Right renal pelvis (tissue), 4 donors: ENCODE measurements at regions not wholly inside any gene's neighbourhood (a gene's known extent, or its start where the extent isn't known, plus 50 kb on each side); places are given as distances from the start of the nearest gene placed in this dataset.

Experiments used
- DNase-seq, 4 donors: peaks; one replicate each; pipeline ENCODE4 v3.0.0-alpha.2; 2013; ENCODE audit warnings: low read depth in 4 of 4, low spot score in 3 of 4, missing footprints in 1 of 4

DNA sequence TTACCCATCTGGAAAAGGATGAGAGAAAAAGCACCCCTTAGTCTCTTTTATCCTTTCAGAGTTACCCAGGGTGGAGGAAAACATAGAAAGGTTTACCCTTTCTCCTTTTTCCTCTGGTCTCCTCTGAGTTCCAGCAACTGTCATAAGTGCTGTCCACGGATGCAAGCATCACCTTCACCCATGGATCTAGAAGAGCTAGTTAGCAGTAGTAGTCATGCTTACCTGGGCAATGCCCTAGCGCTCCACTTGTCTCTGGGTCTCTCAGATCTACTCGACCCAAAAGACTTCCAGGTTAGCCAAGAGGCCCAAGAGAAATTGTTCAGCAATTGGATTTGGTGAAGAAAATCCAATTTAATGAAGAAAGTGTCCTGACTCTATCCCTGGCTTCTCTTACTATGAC, 656.2 kb upstream of the PTPRD start:
- DNase-seq: no peak

- no peak for DNase-seq
These were observed 662.4 kb upstream of the PTPRD start for GRCh38 chr9:11275158-11275695.

GRCh38 chr9:11312966-11313365, 700.2 kb upstream of the PTPRD start:
- DNase-seq: peak in 3 of 4 donors; percentile 1 to 25 (median 15)

GRCh38 chr9:11318946-11319345, 706.1 kb upstream of the PTPRD start:
- no peak for DNase-seq

GRCh38 chr9:11319538-11319937, 706.7 kb upstream of the PTPRD start:
- DNase-seq: peak in 2 of 4 donors; percentile 2 to 3

DNA sequence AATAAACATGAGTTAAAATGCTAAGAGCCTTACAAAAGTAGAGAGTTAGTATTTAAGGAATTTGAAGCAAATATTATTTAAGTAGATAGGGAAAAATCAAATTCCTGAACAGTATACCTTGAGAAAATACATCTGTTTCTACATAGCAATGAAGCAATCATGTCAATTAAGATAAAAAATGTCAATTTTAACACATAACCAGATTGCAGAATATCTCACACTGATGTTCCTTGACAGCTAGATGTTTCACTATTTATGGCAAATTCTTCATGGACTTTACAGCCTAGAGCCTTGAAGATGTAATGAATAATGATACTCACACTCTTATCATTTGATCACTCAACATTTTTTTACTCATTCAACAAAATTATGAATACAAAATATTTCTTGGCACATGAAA, 708.2 kb upstream of the PTPRD start:
- DNase-seq: no peak

- no peak for DNase-seq
These were observed 710.7 kb upstream of the PTPRD start for GRCh38 chr9:11323457-11323856.

GRCh38 chr9:11326231-11326630, 713.4 kb upstream of the PTPRD start:
- DNase-seq: no peak

- no peak for DNase-seq
These were observed 715.5 kb upstream of the PTPRD start for GRCh38 chr9:11328326-11328725.

DNA sequence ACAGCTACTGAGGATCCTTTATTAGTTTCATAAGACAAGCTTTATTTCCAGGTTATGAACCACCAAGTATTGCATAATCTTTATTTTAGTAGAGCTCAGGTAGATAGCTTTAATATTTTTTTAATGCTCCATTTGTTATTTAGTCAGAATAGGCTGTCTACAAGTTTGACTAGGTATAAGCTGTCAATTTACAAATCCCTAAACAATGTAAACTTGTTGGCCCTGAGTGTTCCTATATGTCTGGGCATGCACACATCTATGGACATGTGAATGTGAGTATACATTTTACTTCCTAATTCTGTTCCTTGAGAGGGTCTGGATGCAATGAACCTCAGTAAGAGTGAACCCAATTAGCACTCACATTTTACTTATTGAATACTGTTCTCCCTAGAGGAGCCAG, 722.2 kb upstream of the PTPRD start:
- DNase-seq: no peak

DNA sequence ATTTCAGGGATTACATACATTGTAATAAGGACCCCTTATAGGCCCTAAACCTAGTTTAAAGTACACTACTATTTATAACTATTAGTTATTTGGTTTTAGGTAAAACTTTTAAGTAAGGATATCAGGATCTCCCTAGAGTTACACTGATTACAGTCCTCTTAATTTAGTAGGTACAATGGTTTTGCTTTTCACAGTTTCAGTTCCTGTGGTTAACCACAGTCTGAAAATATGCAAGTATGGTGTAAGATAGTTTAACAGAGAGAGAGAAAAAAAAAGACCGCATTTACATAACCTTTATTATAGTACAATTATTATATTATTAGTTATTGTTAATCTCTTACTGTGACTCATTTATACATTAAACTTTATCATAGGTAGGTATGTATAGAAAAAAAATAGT, 725.3 kb upstream of the PTPRD start:
- DNase-seq: no peak

- no peak for DNase-seq
These were observed 727.9 kb upstream of the PTPRD start for GRCh38 chr9:11340654-11341053.

- DNase-seq: no peak
These were observed 734.6 kb upstream of the PTPRD start for GRCh38 chr9:11347437-11347836.

- DNase-seq: no peak
These were observed 735.6 kb upstream of the PTPRD start for GRCh38 chr9:11348366-11348765.

- DNase-seq: no peak
These were observed 736.4 kb upstream of the PTPRD start for GRCh38 chr9:11349187-11349586.

GRCh38 chr9:11352612-11353011, 739.8 kb upstream of the PTPRD start:
- DNase-seq: no peak

- DNase-seq: no peak
These were observed 743.3 kb upstream of the PTPRD start for GRCh38 chr9:11356067-11356466.

- no peak for DNase-seq
These were observed 753.9 kb upstream of the PTPRD start for GRCh38 chr9:11366585-11367129.

- DNase-seq: no peak
These were observed 762.1 kb upstream of the PTPRD start for GRCh38 chr9:11374926-11375325.

DNA sequence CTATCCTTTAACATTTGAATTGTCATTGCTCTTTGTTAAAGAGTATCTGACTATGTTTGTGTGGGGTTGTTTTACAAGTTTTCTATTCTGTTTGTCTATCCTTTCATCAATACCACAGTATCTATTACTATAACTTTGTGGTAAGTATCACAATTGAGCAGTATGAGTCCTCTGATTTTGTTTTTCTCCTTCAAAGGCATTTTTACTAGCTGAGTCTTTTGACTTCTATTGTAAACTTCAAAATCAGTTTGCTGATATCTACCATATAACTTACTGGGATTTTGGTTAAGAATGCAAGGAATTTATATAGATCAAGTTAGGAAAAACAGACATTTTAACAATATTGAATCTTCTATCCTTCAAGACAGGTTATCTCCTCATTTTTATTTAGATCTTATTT, 789.8 kb upstream of the PTPRD start:
- DNase-seq: no peak

GRCh38 chr9:11414241-11414640, 801.4 kb upstream of the PTPRD start:
- no peak for DNase-seq

GRCh38 chr9:11417782-11418181, 805.0 kb upstream of the PTPRD start:
- no peak for DNase-seq

- DNase-seq: no peak
These were observed 818.7 kb upstream of the PTPRD start for GRCh38 chr9:11431490-11431889.
